HEK293T (cell line): ENCODE measurements at regions not wholly inside any gene's neighbourhood (a gene's known extent, or its start where the extent isn't known, plus 50 kb on each side); places are given as distances from the start of the nearest gene placed in this dataset.
"Not testable (repeated sequence)": the region's sequence is repeated elsewhere in the genome, so short reads cannot be mapped to it uniquely, and the experiment has no call there.

Experiments used
- CTCF ChIA-PET: fragments of 350-600 bp; formaldehyde crosslinking; extraction: SDS; loops from one replicate; lab custom pipeline; 2021; ENCODE audit warnings: antibody characterized with exemption, inconsistent platforms; lab: Yijun Ruan, JAX
- POLR2A ChIA-PET: fragments of 350-600 bp; formaldehyde crosslinking; extraction: SDS; loops from one replicate; lab custom pipeline; 2020; ENCODE audit warnings: antibody characterized with exemption, inconsistent platforms; lab: Yijun Ruan, JAX
- DNase-seq: peaks from one replicate; pipeline ENCODE4 v3.0.0; 2012; ENCODE audit warnings: mixed read lengths; ENCODE audit errors: extremely low spot score
- ARNT ChIP-seq: fragments of 450-650 bp; IDR thresholded peaks from 2 replicates; pipeline ENCODE4 v1.6.1; 2017; ENCODE audit warnings: mild to moderate bottlenecking
- BHLHE40 ChIP-seq: fragments of 450-650 bp; IDR thresholded peaks from 2 replicates; pipeline ENCODE4 v1.6.1; 2016; ENCODE audit warnings: mild to moderate bottlenecking, moderate library complexity, borderline replicate concordance
- CTBP1 ChIP-seq: fragments of 450-650 bp; IDR thresholded peaks from 2 replicates; pipeline ENCODE4 v1.6.1; 2016; ENCODE audit warnings: borderline replicate concordance
- ELF4 ChIP-seq: fragments of 450-650 bp; IDR thresholded peaks from 2 replicates; pipeline ENCODE4 v1.6.1; 2017; ENCODE audit warnings: antibody characterized with exemption
- FOXA1 ChIP-seq: fragments of 450-650 bp; IDR thresholded peaks from 2 replicates; pipeline ENCODE4 v1.6.1; 2016; ENCODE audit warnings: mild to moderate bottlenecking
- FOXK2 ChIP-seq: fragments of 450-650 bp; IDR thresholded peaks from 2 replicates; pipeline ENCODE4 v1.6.1; 2016; ENCODE audit warnings: mild to moderate bottlenecking
- FOXM1 ChIP-seq: fragments of 450-650 bp; IDR thresholded peaks from 2 replicates; pipeline ENCODE4 v1.6.1; 2017; ENCODE audit warnings: mild to moderate bottlenecking, borderline replicate concordance
- HDGF ChIP-seq: fragments of 450-650 bp; IDR thresholded peaks from 2 replicates; pipeline ENCODE4 v1.6.1; 2017; ENCODE audit warnings: antibody characterized with exemption, borderline replicate concordance
- L3MBTL2 ChIP-seq: fragments of 450-650 bp; conservative IDR thresholded peaks from 2 replicates; pipeline ENCODE4 v1.6.1; 2016; ENCODE audit warnings: mild to moderate bottlenecking
- LEF1 ChIP-seq: fragments of 450-650 bp; IDR thresholded peaks from 2 replicates; pipeline ENCODE4 v1.6.1; 2017; ENCODE audit warnings: mild to moderate bottlenecking, borderline replicate concordance
- NFRKB ChIP-seq: fragments of 450-650 bp; IDR thresholded peaks from 2 replicates; pipeline ENCODE4 v1.6.1; 2016; ENCODE audit warnings: mild to moderate bottlenecking, moderate library complexity
- SP1 ChIP-seq: fragments of 450-650 bp; IDR thresholded peaks from 2 replicates; pipeline ENCODE4 v1.6.1; 2017
- SUZ12 ChIP-seq: fragments of 450-650 bp; IDR thresholded peaks from 2 replicates; pipeline ENCODE4 v1.6.1; 2016; ENCODE audit warnings: mild to moderate bottlenecking
- TARDBP ChIP-seq: fragments of 450-650 bp; IDR thresholded peaks from 2 replicates; pipeline ENCODE4 v1.6.1; 2016
- ZNF384 ChIP-seq: fragments of 450-650 bp; IDR thresholded peaks from 2 replicates; pipeline ENCODE4 v1.6.1; 2016
- TF ChIP-seq, protein P1 (sequence below): fragments of 450-650 bp; IDR thresholded peaks from 2 replicates; pipeline ENCODE4 v1.6.1; 2016

- POLR2A ChIA-PET, result interaction anchor here (1.0 to 1.1 kb wide), 3 partner anchors 15 to 493 kb away, joined by 3 read pairs; no protein-coding TSS in a partner anchor
Observed at GRCh38 chr15:96053031-96053780, 277.3 kb upstream of the NR2F2 start.

DNA sequence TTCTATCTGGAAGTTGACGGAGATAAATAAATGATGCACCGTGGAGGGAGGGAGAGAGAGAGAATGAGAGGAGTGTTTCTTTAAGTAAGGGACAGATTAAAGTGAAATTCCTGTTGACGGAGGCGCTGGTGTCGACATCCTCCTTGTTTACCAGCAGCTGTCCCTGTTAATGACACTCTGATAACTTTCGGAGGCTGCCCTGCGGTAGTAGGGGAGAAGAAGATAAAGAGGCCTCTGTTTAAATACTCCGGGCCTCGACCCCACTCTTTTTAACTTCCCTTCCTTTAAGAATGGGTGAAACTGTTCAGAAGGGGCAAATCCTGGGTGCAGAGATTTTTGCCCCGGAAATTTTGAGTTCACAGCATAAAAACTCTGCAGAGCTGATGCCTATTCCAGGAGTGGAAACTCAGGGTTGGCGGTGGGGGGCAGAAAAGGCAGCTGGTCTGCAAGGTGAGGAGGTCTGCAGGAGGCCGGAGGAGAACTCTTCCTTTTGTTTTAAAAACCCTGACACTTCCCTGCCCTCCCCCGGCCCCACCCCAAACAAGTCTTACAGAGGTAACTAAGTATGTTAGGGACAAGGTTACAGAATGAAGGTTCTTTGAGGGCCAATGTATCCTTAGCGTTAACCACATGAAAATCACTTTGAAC, 276.6 kb upstream of the NR2F2 start:
- ChIA-PET CTCF (no interaction called here), POLR2A (interaction anchor here (1.1 kb wide), 1 partner anchor 494 kb away, joined by 3 read pairs; no protein-coding TSS in a partner anchor)
- TF ChIP-seq ELF4, result no peak
- TF ChIP-seq LEF1, result no peak

More at GRCh38 chr15:96053031-96053780, 277.3 kb upstream of the NR2F2 start:
- TF ChIP-seq FOXA1 (no peak), NFRKB (no peak), FOXK2 (no peak), ELF4 (no peak), ARNT (0 out of 2 replicates have a peak, but pooled peaks have one; percentile 35), L3MBTL2 (peak; percentile 86), LEF1 (no peak), CTBP1 (peak; percentile 89), FOXM1 (no peak), SP1 (no peak), ZNF384 (no peak)
- TF ChIP-seq, protein P1, sequence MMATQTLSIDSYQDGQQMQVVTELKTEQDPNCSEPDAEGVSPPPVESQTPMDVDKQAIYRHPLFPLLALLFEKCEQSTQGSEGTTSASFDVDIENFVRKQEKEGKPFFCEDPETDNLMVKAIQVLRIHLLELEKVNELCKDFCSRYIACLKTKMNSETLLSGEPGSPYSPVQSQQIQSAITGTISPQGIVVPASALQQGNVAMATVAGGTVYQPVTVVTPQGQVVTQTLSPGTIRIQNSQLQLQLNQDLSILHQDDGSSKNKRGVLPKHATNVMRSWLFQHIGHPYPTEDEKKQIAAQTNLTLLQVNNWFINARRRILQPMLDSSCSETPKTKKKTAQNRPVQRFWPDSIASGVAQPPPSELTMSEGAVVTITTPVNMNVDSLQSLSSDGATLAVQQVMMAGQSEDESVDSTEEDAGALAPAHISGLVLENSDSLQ, result no peak
- CTCF ChIA-PET, result interaction anchor here (0.6 to 1.4 kb wide), 3 partner anchors 15 to 274 kb away, joined by 3 to 4 read pairs (median 4); no protein-coding TSS in a partner anchor
- peak; percentile 57 for DNase-seq

DNA sequence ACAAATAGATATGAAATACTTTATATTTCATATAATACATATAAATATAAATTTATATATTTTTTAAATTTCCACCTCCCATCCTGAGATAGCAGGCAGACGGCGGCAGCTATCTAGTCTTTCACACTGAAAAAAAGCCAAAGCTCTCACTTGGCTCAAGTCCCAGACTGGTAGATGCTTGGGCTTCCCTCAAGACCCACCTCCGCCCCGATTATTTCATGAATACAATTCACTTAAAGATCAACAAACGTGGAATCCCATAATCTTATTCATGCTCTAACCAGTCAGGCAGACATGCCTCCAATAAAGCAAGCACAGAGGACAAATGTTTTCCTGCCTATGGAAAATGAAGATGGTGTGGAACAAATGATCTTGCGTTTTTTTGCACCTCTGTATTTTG, 275.9 kb upstream of the NR2F2 start:
- no peak for DNase-seq
- TF ChIP-seq ARNT (no peak), FOXK2 (no peak), ZNF384 (no peak), NFRKB (no peak), SP1 (no peak)
- POLR2A ChIA-PET, result no interaction called here
- CTCF ChIA-PET, result interaction anchor here (0.6 kb wide), 1 partner anchor 278 kb away, joined by 3 read pairs; no protein-coding TSS in a partner anchor

More for the DNA sequence above, 276.6 kb upstream of the NR2F2 start:
- DNase-seq, result peak; percentile 24

GRCh38 chr15:96058103-96058851, 272.2 kb upstream of the NR2F2 start:
- ChIA-PET CTCF (interaction anchor here (0.7 kb wide), 1 partner anchor 673 kb away, joined by 4 read pairs; no protein-coding TSS in a partner anchor), POLR2A (no interaction called here)
- DNase-seq, result no peak
- TF ChIP-seq TARDBP, result no peak
- TF ChIP-seq LEF1, result no peak
- no peak for TF ChIP-seq FOXA1
- TF ChIP-seq SUZ12, result no peak
- TF ChIP-seq ZNF384, result no peak
- TF ChIP-seq, protein P1, result no peak
- no peak for TF ChIP-seq CTBP1
- TF ChIP-seq FOXK2, result no peak
- no peak for TF ChIP-seq FOXM1
- TF ChIP-seq NFRKB, result no peak
- no peak for TF ChIP-seq ARNT
- TF ChIP-seq ELF4, result no peak
- TF ChIP-seq SP1, result no peak
- no peak for TF ChIP-seq HDGF
- no peak for TF ChIP-seq L3MBTL2
- no peak for TF ChIP-seq BHLHE40

- POLR2A ChIA-PET, CTCF ChIA-PET, DNase-seq: not testable (repeated sequence)
Observed at GRCh38 chr15:96058852-96059103, 271.7 kb upstream of the NR2F2 start.

DNA sequence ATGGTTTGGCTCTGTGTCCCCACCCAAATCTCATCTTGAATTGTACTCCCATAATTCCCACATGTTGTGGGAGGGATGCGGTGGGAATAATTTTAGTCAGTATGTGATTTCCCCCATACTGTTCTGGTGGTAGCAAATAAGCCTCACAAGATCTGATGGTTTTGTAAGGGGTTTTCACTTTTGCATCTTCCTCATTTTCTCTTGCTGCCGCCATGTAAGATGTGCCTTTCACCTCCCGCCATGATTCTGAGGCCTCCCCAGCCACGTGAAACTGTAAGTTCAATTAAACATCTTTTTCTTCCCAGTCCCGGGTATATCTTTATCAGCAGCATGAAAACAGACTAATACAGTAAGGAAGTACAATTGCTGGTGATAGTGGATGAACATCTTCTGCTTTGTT, 269.9 kb upstream of the NR2F2 start:
- POLR2A ChIA-PET, result interaction anchor here (1.0 kb wide), 1 partner anchor 11 kb away, joined by 3 read pairs; no protein-coding TSS in a partner anchor
- not testable (repeated sequence) for DNase-seq
- CTCF ChIA-PET, result interaction anchor here (1.2 kb wide), 1 partner anchor 13 kb away, joined by 4 read pairs; no protein-coding TSS in a partner anchor

DNA sequence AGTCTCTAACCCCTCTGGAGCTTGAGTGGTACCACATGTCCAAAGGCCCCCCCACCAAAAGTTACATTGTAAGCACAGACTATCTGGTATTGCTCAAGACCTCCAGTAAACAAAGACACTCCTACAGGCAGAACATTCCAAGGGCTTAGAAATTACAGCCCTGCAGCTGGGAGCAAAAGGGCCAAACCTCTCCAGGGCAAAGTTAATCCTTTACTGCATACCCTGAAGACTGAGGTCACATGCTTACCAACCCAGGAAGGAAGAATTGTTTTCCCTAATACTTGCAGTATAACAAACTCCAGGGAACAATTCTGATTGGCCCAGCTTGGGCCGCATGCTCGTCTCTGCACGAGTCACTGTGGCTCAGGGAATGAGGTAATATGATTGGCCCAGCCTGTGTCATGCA, 266.1 kb upstream of the NR2F2 start:
- ChIA-PET CTCF (no interaction called here), POLR2A (no interaction called here)
- no peak for DNase-seq
- TF ChIP-seq FOXM1 (no peak), FOXA1 (no peak), ARNT (no peak), ELF4 (no peak)
